ENCODE measurements at regions not wholly inside any gene's neighbourhood (a gene's known extent, or its start where the extent isn't known, plus 50 kb on each side); places are given as distances from the start of the nearest gene placed in this dataset.

- no peaks in the 10 kb centered on the region for H3K36me3 Mint-ChIP-seq (ENCODE audit: unreplicated experiment)
- no peaks in the 10 kb centered on the region for H3K9me3 Mint-ChIP-seq (ENCODE audit: unreplicated experiment)
- no peak overlapping the region for H3K4me3 Mint-ChIP-seq (ENCODE audit: unreplicated experiment)
- H3K4me1 Mint-ChIP-seq (ENCODE audit: unreplicated experiment): no peaks in the 10 kb centered on the region
- H3K27ac Mint-ChIP-seq (ENCODE audit: unreplicated experiment): no peak overlapping the region
- H3K27me3 Mint-ChIP-seq (ENCODE audit: unreplicated experiment): peaks cover 32% of the 10 kb centered on the region
- TF ChIP-seq, protein P1, sequence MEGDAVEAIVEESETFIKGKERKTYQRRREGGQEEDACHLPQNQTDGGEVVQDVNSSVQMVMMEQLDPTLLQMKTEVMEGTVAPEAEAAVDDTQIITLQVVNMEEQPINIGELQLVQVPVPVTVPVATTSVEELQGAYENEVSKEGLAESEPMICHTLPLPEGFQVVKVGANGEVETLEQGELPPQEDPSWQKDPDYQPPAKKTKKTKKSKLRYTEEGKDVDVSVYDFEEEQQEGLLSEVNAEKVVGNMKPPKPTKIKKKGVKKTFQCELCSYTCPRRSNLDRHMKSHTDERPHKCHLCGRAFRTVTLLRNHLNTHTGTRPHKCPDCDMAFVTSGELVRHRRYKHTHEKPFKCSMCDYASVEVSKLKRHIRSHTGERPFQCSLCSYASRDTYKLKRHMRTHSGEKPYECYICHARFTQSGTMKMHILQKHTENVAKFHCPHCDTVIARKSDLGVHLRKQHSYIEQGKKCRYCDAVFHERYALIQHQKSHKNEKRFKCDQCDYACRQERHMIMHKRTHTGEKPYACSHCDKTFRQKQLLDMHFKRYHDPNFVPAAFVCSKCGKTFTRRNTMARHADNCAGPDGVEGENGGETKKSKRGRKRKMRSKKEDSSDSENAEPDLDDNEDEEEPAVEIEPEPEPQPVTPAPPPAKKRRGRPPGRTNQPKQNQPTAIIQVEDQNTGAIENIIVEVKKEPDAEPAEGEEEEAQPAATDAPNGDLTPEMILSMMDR (IDR thresholded peaks at IDR 0.05): no peak
- DNase-seq (ENCODE audit: extremely low spot score, unreplicated experiment): no peak
Observed at GRCh38 chr5:66302344-66302743, 158.2 kb downstream of the SREK1 start.

DNA sequence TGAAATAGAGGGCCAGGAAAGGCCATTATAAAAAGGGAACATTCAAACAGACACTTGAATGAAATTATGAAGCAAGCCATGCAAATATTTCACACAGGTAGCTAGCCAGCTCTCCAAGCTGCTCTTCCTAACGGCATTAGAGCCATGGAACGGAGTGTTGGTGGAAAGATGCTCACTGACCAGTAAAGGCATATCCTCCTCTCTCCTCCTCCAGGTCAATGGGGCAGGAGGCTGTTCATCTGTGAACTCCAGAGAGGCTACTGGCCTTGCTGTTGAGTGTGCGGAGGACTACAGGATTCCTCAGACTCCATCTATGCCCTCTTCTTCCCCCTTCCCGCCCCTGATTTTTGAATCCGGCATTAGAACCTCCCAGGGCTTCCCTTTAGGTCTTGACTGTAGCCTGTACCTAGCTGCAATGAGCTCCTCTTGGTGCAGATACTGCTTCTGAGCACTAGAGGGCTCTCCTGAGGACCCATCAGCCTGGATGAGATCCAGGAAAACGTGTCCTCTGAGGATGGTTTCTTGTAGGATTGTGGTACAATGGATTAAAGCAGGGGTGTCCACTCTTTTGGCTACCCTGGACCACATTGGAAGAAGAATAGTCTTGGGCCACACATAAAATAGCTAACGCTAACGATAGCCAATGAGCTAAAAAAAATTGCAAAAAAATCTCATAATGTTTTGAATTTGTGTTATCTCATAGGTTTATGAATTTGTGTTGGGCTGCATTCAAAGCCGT, 162.2 kb downstream of the SREK1 start:
- TF ChIP-seq, protein P1 (IDR thresholded peaks at IDR 0.05): peak; percentile 83
- H3K9me3 Mint-ChIP-seq (ENCODE audit: unreplicated experiment): peaks cover 3% of the 10 kb centered on the region
- peaks cover 36% of the 10 kb centered on the region for H3K27me3 Mint-ChIP-seq (ENCODE audit: unreplicated experiment)
- H3K27ac Mint-ChIP-seq (ENCODE audit: unreplicated experiment): no peak overlapping the region
- no peak for DNase-seq (ENCODE audit: extremely low spot score, unreplicated experiment)
- H3K36me3 Mint-ChIP-seq (ENCODE audit: unreplicated experiment): no peaks in the 10 kb centered on the region
- H3K4me1 Mint-ChIP-seq (ENCODE audit: unreplicated experiment): no peaks in the 10 kb centered on the region
- H3K4me3 Mint-ChIP-seq (ENCODE audit: unreplicated experiment): no peak overlapping the region

DNA sequence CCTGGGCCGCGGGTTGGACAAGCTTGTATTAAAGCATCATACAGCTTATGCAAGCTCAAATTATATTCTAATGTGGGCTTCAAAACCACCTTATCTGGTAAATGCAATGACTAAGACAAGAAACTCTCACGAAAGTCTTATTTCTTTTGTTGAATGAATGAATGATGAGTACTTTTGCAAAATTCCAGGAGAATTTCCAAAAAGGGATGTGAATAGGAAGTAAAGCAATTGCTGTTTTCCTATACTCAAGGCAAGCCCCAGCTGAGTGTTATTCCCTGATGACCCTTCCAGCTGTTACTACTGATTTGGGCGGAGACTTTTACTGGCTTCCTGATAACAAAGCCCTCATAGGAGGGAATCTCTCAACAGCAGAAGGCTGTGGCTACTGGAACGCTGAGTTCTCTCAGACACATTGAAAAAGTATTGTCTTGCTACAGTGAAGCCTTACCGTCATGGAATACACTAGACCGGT, 162.8 kb downstream of the SREK1 start:
- no peak for DNase-seq (ENCODE audit: extremely low spot score, unreplicated experiment)
- TF ChIP-seq, protein P1 (IDR thresholded peaks at IDR 0.05): no peak
- Mint-ChIP-seq H3K27me3 (ENCODE audit: unreplicated experiment) (peaks cover 38% of the 10 kb centered on the region), H3K27ac (ENCODE audit: unreplicated experiment) (no peak overlapping the region), H3K36me3 (ENCODE audit: unreplicated experiment) (no peaks in the 10 kb centered on the region), H3K4me1 (ENCODE audit: unreplicated experiment) (no peaks in the 10 kb centered on the region), H3K9me3 (ENCODE audit: unreplicated experiment) (peaks cover 3% of the 10 kb centered on the region), H3K4me3 (ENCODE audit: unreplicated experiment) (no peak overlapping the region)

- Mint-ChIP-seq H3K4me1 (ENCODE audit: unreplicated experiment) (no peaks in the 10 kb centered on the region), H3K27me3 (ENCODE audit: unreplicated experiment) (peaks cover 41% of the 10 kb centered on the region), H3K4me3 (ENCODE audit: unreplicated experiment) (no peak overlapping the region)
Observed at GRCh38 chr5:66307647-66308241, 163.6 kb downstream of the SREK1 start.

GRCh38 chr5:66312266-66312665, 168.2 kb downstream of the SREK1 start:
- Mint-ChIP-seq H3K9me3 (ENCODE audit: unreplicated experiment) (peaks cover 13% of the 10 kb centered on the region), H3K4me3 (ENCODE audit: unreplicated experiment) (no peak overlapping the region), H3K4me1 (ENCODE audit: unreplicated experiment) (no peaks in the 10 kb centered on the region), H3K36me3 (ENCODE audit: unreplicated experiment) (no peaks in the 10 kb centered on the region), H3K27ac (ENCODE audit: unreplicated experiment) (no peak overlapping the region), H3K27me3 (ENCODE audit: unreplicated experiment) (peaks cover 35% of the 10 kb centered on the region)
- DNase-seq (ENCODE audit: extremely low spot score, unreplicated experiment): no peak
- TF ChIP-seq, protein P1 (IDR thresholded peaks at IDR 0.05): no peak

More at GRCh38 chr5:66307647-66308241, 163.6 kb downstream of the SREK1 start:
- Mint-ChIP-seq H3K36me3 (ENCODE audit: unreplicated experiment) (no peaks in the 10 kb centered on the region), H3K27ac (ENCODE audit: unreplicated experiment) (no peak overlapping the region), H3K9me3 (ENCODE audit: unreplicated experiment) (peaks cover 3% of the 10 kb centered on the region)
- TF ChIP-seq, protein P1 (IDR thresholded peaks at IDR 0.05): peak; percentile 90
- DNase-seq (ENCODE audit: extremely low spot score, unreplicated experiment): no peak
